NCI-H2107 (cell line): ENCODE measurements at regions not wholly inside any gene's neighbourhood (a gene's known extent, or its start where the extent isn't known, plus 50 kb on each side); places are given as distances from the start of the nearest gene placed in this dataset.

Experiments
- DNase-seq: peaks from one replicate; lab custom pipeline; 2025; lab: John Stamatoyannopoulos, UW

- no peak for DNase-seq
Observed at GRCh38 chr6:166842607-166843006, 113.7 kb downstream of the RNASET2 start.

GRCh38 chr6:166841216-166841615 lies 115.1 kb downstream of the RNASET2 start:
- no peak for DNase-seq

- DNase-seq = no peak
Observed at GRCh38 chr6:166839569-166839968, 116.8 kb downstream of the RNASET2 start.

- no peak for DNase-seq
Observed at GRCh38 chr6:166838987-166839386, 117.4 kb downstream of the RNASET2 start.

- no peak for DNase-seq
Observed at GRCh38 chr6:166836785-166837718, 119.3 kb downstream of the RNASET2 start.

- no peak for DNase-seq
Observed at GRCh38 chr6:166834049-166834448, 122.3 kb downstream of the RNASET2 start.

- no peak for DNase-seq
Observed at GRCh38 chr6:166830891-166831363, 125.4 kb downstream of the RNASET2 start.

GRCh38 chr6:166830185-166830890 lies 126.0 kb downstream of the RNASET2 start:
- DNase-seq = no peak

- DNase-seq = no peak
Observed at GRCh38 chr6:166826264-166826663, 130.1 kb downstream of the RNASET2 start.

GRCh38 chr6:166825553-166826145 lies 130.7 kb downstream of the RNASET2 start:
- no peak for DNase-seq

GRCh38 chr6:166824880-166825250 lies 131.5 kb downstream of the RNASET2 start:
- DNase-seq = no peak

- no peak for DNase-seq
Observed at GRCh38 chr6:166824146-166824879, 132.0 kb downstream of the RNASET2 start.

- DNase-seq = no peak
Observed at GRCh38 chr6:166822609-166823008, 133.7 kb downstream of the RNASET2 start.

- no peak for DNase-seq
Observed at GRCh38 chr6:166820483-166820882, 135.9 kb downstream of the RNASET2 start.

GRCh38 chr6:166820070-166820469 lies 136.3 kb downstream of the RNASET2 start:
- no peak for DNase-seq

GRCh38 chr6:166815629-166816028 lies 140.7 kb downstream of the RNASET2 start:
- no peak for DNase-seq

GRCh38 chr6:166814390-166814789 lies 142.0 kb downstream of the RNASET2 start:
- DNase-seq = no peak

GRCh38 chr6:166813461-166813860 lies 142.9 kb downstream of the RNASET2 start:
- no peak for DNase-seq

GRCh38 chr6:166810864-166811263 lies 145.5 kb downstream of the RNASET2 start:
- DNase-seq = no peak

- DNase-seq = no peak
Observed at GRCh38 chr6:166809721-166810120, 146.6 kb downstream of the RNASET2 start.

GRCh38 chr6:166806962-166807757 lies 149.2 kb downstream of the RNASET2 start:
- DNase-seq = no peak
